Activated naive CD4-positive, alpha-beta T cell treated with anti-CD3 and anti-CD28 coated beads, Interleukin-2, amount 50 U/mL, for 72 hours (primary cell): ENCODE measurements at regions not wholly inside any gene's neighbourhood (a gene's known extent, or its start where the extent isn't known, plus 50 kb on each side); places are given as distances from the start of the nearest gene placed in this dataset.
"Not testable (repeated sequence)": the region's sequence is repeated elsewhere in the genome, so short reads cannot be mapped to it uniquely, and the experiment has no call there.

Experiments used
- ATAC-seq, 2 donors: fragments of 150-1000 bp; cut with Tn5 transposase; 2 replicates each; pipeline ENCODE4 v1.10.0; 2021; ENCODE audit warnings: mild to moderate bottlenecking in 2 of 2, moderate library complexity in 2 of 2
- DNase-seq, 2 donors: peaks; one replicate each; pipeline ENCODE4 v3.0.0; 2021 to 2022; ENCODE audit warnings: low spot score in 2 of 2
- H3K27ac Mint-ChIP-seq, 2 donors: one replicate each; pipeline ENCODE4 v1.8.0; 2022; ENCODE audit warnings: mild to moderate bottlenecking in 2 of 2, mixed read lengths in 2 of 2
- H3K36me3 Mint-ChIP-seq, 2 donors: one replicate each; pipeline ENCODE4 v1.8.0; 2022; ENCODE audit warnings: mixed read lengths in 2 of 2
- H3K9me3 Mint-ChIP-seq, 2 donors: one replicate each; pipeline ENCODE4 v1.8.0; 2022; ENCODE audit warnings: mixed read lengths in 2 of 2

GRCh38 chr4:188435381-188435780 is 296.1 kb downstream of the TRIML1 start:
- H3K9me3 Mint-ChIP-seq: peaks cover 39 to 44% of the 10 kb centered on the region in 2 donors
- no peak overlapping the region for H3K27ac Mint-ChIP-seq
- ATAC-seq: no peak
- H3K36me3 Mint-ChIP-seq: peaks cover 0 to 4% of the 10 kb centered on the region in 2 donors
- DNase-seq: no peak

- Mint-ChIP-seq H3K36me3 (peaks cover 0 to 4% of the 10 kb centered on the region in 2 donors), H3K9me3 (peaks cover 21 to 26% of the 10 kb centered on the region in 2 donors)
- no peak for DNase-seq
These were observed 298.3 kb downstream of the TRIML1 start for GRCh38 chr4:188437535-188437934.

GRCh38 chr4:188438391-188438824 is 299.2 kb downstream of the TRIML1 start:
- H3K27ac Mint-ChIP-seq, ATAC-seq, DNase-seq, H3K36me3 Mint-ChIP-seq: not testable (repeated sequence)
- peaks cover 19 to 23% of the 10 kb centered on the region in 2 donors for H3K9me3 Mint-ChIP-seq

More at GRCh38 chr4:188437535-188437934, 298.3 kb downstream of the TRIML1 start:
- no peak overlapping the region for H3K27ac Mint-ChIP-seq
- ATAC-seq: no peak

- DNase-seq (no peak), ATAC-seq (no peak)
- H3K27ac Mint-ChIP-seq: no peak overlapping the region
- H3K36me3 Mint-ChIP-seq: peaks cover under 1 to 5% of the 10 kb centered on the region in 2 donors
- H3K9me3 Mint-ChIP-seq: peaks cover 12 to 13% of the 10 kb centered on the region in 2 donors
These were observed 300.5 kb downstream of the TRIML1 start for GRCh38 chr4:188439641-188440311.

- Mint-ChIP-seq H3K36me3 (peaks cover 0 to 5% of the 10 kb centered on the region in 2 donors), H3K27ac (no peak overlapping the region), H3K9me3 (peaks cover 2 to 5% of the 10 kb centered on the region in 2 donors)
- DNase-seq (no peak), ATAC-seq (no peak)
These were observed 305.3 kb downstream of the TRIML1 start for GRCh38 chr4:188444500-188444899.

GRCh38 chr4:188448996-188449395 is 309.8 kb downstream of the TRIML1 start:
- H3K9me3 Mint-ChIP-seq, DNase-seq, H3K27ac Mint-ChIP-seq, H3K36me3 Mint-ChIP-seq, ATAC-seq: not testable (repeated sequence)

GRCh38 chr4:188450571-188450970 is 311.3 kb downstream of the TRIML1 start:
- Mint-ChIP-seq H3K36me3 (peaks cover 4 to 7% of the 10 kb centered on the region in 2 donors), H3K27ac (no peak overlapping the region), H3K9me3 (peaks cover 3 to 6% of the 10 kb centered on the region in 2 donors)
- DNase-seq (no peak), ATAC-seq (no peak)

GRCh38 chr4:188452097-188452496 is 312.9 kb downstream of the TRIML1 start:
- no peak for ATAC-seq
- no peak for DNase-seq
- Mint-ChIP-seq H3K27ac (no peak overlapping the region), H3K9me3 (peaks cover 5 to 8% of the 10 kb centered on the region in 2 donors), H3K36me3 (peaks cover 5 to 8% of the 10 kb centered on the region in 2 donors)

- peaks cover 9 to 12% of the 10 kb centered on the region in 2 donors for H3K36me3 Mint-ChIP-seq
- DNase-seq (no peak), ATAC-seq (no peak)
- peaks cover 14 to 19% of the 10 kb centered on the region in 2 donors for H3K9me3 Mint-ChIP-seq
- no peak overlapping the region for H3K27ac Mint-ChIP-seq
These were observed 315.3 kb downstream of the TRIML1 start for GRCh38 chr4:188454575-188454974.

- no peak for ATAC-seq
- H3K36me3 Mint-ChIP-seq: peaks cover 9 to 12% of the 10 kb centered on the region in 2 donors
- no peak overlapping the region for H3K27ac Mint-ChIP-seq
- H3K9me3 Mint-ChIP-seq: peaks cover 19% of the 10 kb centered on the region in 2 donors
- DNase-seq: no peak
These were observed 316.0 kb downstream of the TRIML1 start for GRCh38 chr4:188455062-188455752.

GRCh38 chr4:188459381-188459780 is 320.1 kb downstream of the TRIML1 start:
- ATAC-seq (no peak), DNase-seq (no peak)
- peaks cover 9 to 18% of the 10 kb centered on the region in 2 donors for H3K36me3 Mint-ChIP-seq
- H3K9me3 Mint-ChIP-seq: peaks cover 22 to 31% of the 10 kb centered on the region in 2 donors
- no peak overlapping the region for H3K27ac Mint-ChIP-seq

GRCh38 chr4:188463909-188464308 is 324.7 kb downstream of the TRIML1 start:
- DNase-seq (no peak), ATAC-seq (no peak)
- H3K36me3 Mint-ChIP-seq: peaks cover 0 to 6% of the 10 kb centered on the region in 2 donors
- H3K9me3 Mint-ChIP-seq: peaks cover 8 to 12% of the 10 kb centered on the region in 2 donors
- H3K27ac Mint-ChIP-seq: no peak overlapping the region

- no peak for ATAC-seq
- Mint-ChIP-seq H3K9me3 (peaks cover 4 to 12% of the 10 kb centered on the region in 2 donors), H3K27ac (no peak overlapping the region), H3K36me3 (peaks cover 0 to 6% of the 10 kb centered on the region in 2 donors)
- no peak for DNase-seq
These were observed 326.8 kb downstream of the TRIML1 start for GRCh38 chr4:188466001-188466400.

GRCh38 chr4:188484256-188484655 is 345.0 kb downstream of the TRIML1 start:
- Mint-ChIP-seq H3K9me3 (peaks cover 9 to 28% of the 10 kb centered on the region in 2 donors), H3K36me3 (peaks cover 0 to 19% of the 10 kb centered on the region in 2 donors), H3K27ac (no peak overlapping the region)
- DNase-seq (no peak), ATAC-seq (no peak)

- Mint-ChIP-seq H3K27ac (no peak overlapping the region), H3K9me3 (peaks cover 9 to 26% of the 10 kb centered on the region in 2 donors), H3K36me3 (peaks cover 0 to 17% of the 10 kb centered on the region in 2 donors)
- ATAC-seq (no peak), DNase-seq (no peak)
These were observed 346.7 kb downstream of the TRIML1 start for GRCh38 chr4:188485906-188486305.

- Mint-ChIP-seq H3K36me3 (peaks cover 0 to 18% of the 10 kb centered on the region in 2 donors), H3K27ac (no peak overlapping the region), H3K9me3 (peaks cover 17% of the 10 kb centered on the region in 2 donors)
- DNase-seq (no peak), ATAC-seq (no peak)
These were observed 353.6 kb downstream of the TRIML1 start for GRCh38 chr4:188492886-188493285.

- Mint-ChIP-seq H3K36me3 (peaks cover 0 to 20% of the 10 kb centered on the region in 2 donors), H3K9me3 (peaks cover 25 to 27% of the 10 kb centered on the region in 2 donors), H3K27ac (no peak overlapping the region)
- ATAC-seq (no peak), DNase-seq (no peak)
These were observed 355.9 kb downstream of the TRIML1 start for GRCh38 chr4:188495169-188495568.
